C4-2B (cell line): ENCODE measurements at regions not wholly inside any gene's neighbourhood (a gene's known extent, or its start where the extent isn't known, plus 50 kb on each side); places are given as distances from the start of the nearest gene placed in this dataset.

ENCODE experiments used
- ZFX ChIP-seq: fragments of 450-650 bp; IDR thresholded peaks from 2 replicates; pipeline ENCODE4 v1.6.1; 2017
- TF ChIP-seq, protein P1 (sequence below): fragments of 450-650 bp; conservative IDR thresholded peaks from 2 replicates; pipeline ENCODE4 v1.5.1; 2017; ENCODE audit warnings: mild to moderate bottlenecking

DNA sequence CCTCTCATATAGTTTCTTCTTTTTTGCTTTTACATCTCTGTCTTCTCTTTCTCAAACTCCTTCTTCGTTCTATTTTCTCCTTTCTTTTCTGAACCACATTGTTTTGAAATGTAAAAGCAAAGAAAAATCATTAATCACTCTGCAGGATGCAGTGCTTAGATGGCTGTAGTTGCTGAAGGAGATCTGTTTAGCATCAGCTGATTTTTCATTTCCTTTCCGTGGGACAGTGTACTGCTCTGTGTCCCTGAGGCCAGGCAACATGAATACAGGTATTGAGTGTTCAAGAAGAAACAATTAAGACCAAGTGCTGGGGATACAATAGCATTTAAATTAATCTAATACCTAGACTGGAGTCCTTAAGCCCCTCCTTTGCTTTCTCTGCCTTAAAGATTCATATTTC lies 257.2 kb upstream of the SPAG17 start:
- TF ChIP-seq, protein P1, sequence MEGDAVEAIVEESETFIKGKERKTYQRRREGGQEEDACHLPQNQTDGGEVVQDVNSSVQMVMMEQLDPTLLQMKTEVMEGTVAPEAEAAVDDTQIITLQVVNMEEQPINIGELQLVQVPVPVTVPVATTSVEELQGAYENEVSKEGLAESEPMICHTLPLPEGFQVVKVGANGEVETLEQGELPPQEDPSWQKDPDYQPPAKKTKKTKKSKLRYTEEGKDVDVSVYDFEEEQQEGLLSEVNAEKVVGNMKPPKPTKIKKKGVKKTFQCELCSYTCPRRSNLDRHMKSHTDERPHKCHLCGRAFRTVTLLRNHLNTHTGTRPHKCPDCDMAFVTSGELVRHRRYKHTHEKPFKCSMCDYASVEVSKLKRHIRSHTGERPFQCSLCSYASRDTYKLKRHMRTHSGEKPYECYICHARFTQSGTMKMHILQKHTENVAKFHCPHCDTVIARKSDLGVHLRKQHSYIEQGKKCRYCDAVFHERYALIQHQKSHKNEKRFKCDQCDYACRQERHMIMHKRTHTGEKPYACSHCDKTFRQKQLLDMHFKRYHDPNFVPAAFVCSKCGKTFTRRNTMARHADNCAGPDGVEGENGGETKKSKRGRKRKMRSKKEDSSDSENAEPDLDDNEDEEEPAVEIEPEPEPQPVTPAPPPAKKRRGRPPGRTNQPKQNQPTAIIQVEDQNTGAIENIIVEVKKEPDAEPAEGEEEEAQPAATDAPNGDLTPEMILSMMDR = no peak
- no peak for TF ChIP-seq ZFX
